Mesenchymal stem cell (in vitro differentiated cells and primary cell): ENCODE measurements at regions not wholly inside any gene's neighbourhood (a gene's known extent, or its start where the extent isn't known, plus 50 kb on each side); places are given as distances from the start of the nearest gene placed in this dataset.

Experiments
- DNase-seq: peaks from one replicate; pipeline ENCODE4 v3.0.0-alpha.2; 2013
- H2AFZ ChIP-seq: one replicate; pipeline ENCODE4 v1.6.1; 2013; ENCODE audit warnings: low read depth, mild to moderate bottlenecking, control low read depth, inconsistent platforms, low read length, moderate library complexity
- H2AK5ac ChIP-seq: 2 replicates; pipeline ENCODE4 v1.6.1; 2013; ENCODE audit warnings: low read length, moderate library complexity, mild to moderate bottlenecking, inconsistent platforms; ENCODE audit not compliant: severe bottlenecking
- H2BK120ac ChIP-seq: one replicate; pipeline ENCODE4 v1.6.1; 2013; ENCODE audit warnings: low read depth, mild to moderate bottlenecking, inconsistent platforms, low read length, moderate library complexity
- H2BK12ac ChIP-seq, 2 experiments: one replicate each; pipeline ENCODE4 v1.6.1; 2013; ENCODE audit warnings: inconsistent platforms in 2 of 2, low read length in 2 of 2, mild to moderate bottlenecking in 2 of 2, moderate library complexity in 2 of 2, control low read depth in 1 of 2
- H2BK15ac ChIP-seq: one replicate; pipeline ENCODE4 v1.6.1; 2013; ENCODE audit warnings: mild to moderate bottlenecking, low read depth, inconsistent platforms; ENCODE audit not compliant: poor library complexity, severe bottlenecking
- H2BK5ac ChIP-seq: 2 replicates; pipeline ENCODE4 v1.6.1; 2013; ENCODE audit warnings: low read depth, mild to moderate bottlenecking, low read length, control low read depth, inconsistent platforms; ENCODE audit not compliant: poor library complexity, severe bottlenecking
- H3K14ac ChIP-seq, 2 experiments: one replicate each; pipeline ENCODE4 v1.6.1; 2013; ENCODE audit warnings: inconsistent platforms in 2 of 2, low read length in 2 of 2, control low read depth in 1 of 2, mild to moderate bottlenecking in 1 of 2, moderate library complexity in 1 of 2
- H3K18ac ChIP-seq, 2 experiments: one replicate each; pipeline ENCODE4 v1.6.1; 2013; ENCODE audit warnings: inconsistent platforms in 2 of 2, low read length in 2 of 2, control low read depth in 1 of 2, low read depth in 1 of 2, mild to moderate bottlenecking in 1 of 2
- H3K23ac ChIP-seq, 2 experiments: one replicate each; pipeline ENCODE4 v1.6.1; 2013; ENCODE audit warnings: inconsistent platforms in 2 of 2, low read length in 2 of 2, mild to moderate bottlenecking in 2 of 2, moderate library complexity in 2 of 2, control low read depth in 1 of 2
- H3K27ac ChIP-seq: 2 replicates; pipeline ENCODE4 v1.5.1; 2013; ENCODE audit warnings: mild to moderate bottlenecking, moderate library complexity, low read length, control low read depth, inconsistent platforms; ENCODE audit not compliant: poor library complexity, severe bottlenecking
- H3K27me3 ChIP-seq, 2 experiments: 2 replicates each; pipeline versions ENCODE4 v1.6.1 to v1.7.0; 2013; ENCODE audit warnings: low read length in 2 of 2, mild to moderate bottlenecking in 2 of 2, moderate library complexity in 2 of 2, control low read depth in 1 of 2, inconsistent platforms in 1 of 2; ENCODE audit not compliant: control insufficient read depth in 1 of 2, insufficient read depth in 1 of 2
- H3K36me3 ChIP-seq, 2 experiments: 2 replicates each; pipeline versions ENCODE4 v1.6.1 to v1.7.0; 2013; ENCODE audit warnings: low read length in 2 of 2, control low read depth in 1 of 2, inconsistent platforms in 1 of 2, low read depth in 1 of 2, mild to moderate bottlenecking in 1 of 2; ENCODE audit not compliant: insufficient read depth in 2 of 2, control insufficient read depth in 1 of 2
- H3K4ac ChIP-seq, 2 experiments: one replicate each; pipeline ENCODE4 v1.6.1; 2013; ENCODE audit warnings: inconsistent platforms in 2 of 2, low read length in 2 of 2, mild to moderate bottlenecking in 2 of 2, moderate library complexity in 2 of 2, control low read depth in 1 of 2, low read depth in 1 of 2
- H3K4me1 ChIP-seq: 2 replicates; pipeline ENCODE4 v1.6.1; 2013; ENCODE audit warnings: low read depth, low read length, control low read depth; ENCODE audit not compliant: control insufficient read depth, insufficient read depth
- H3K4me2 ChIP-seq: 2 replicates; pipeline ENCODE4 v1.6.1; 2013; ENCODE audit warnings: low read length, mild to moderate bottlenecking, inconsistent platforms; ENCODE audit not compliant: poor library complexity, severe bottlenecking
- H3K4me3 ChIP-seq, 2 experiments: 2 replicates each; pipeline versions ENCODE4 v1.5.1 to v1.7.0; 2013; ENCODE audit warnings: low read length in 2 of 2, mild to moderate bottlenecking in 2 of 2, control low read depth in 1 of 2, low read depth in 1 of 2; ENCODE audit not compliant: insufficient read depth in 1 of 2
- H3K79me1 ChIP-seq: replicated peaks from 2 replicates; pipeline ENCODE4 v1.6.1; 2013; ENCODE audit warnings: mild to moderate bottlenecking, control low read depth, low read length, inconsistent platforms; ENCODE audit not compliant: poor library complexity, severe bottlenecking
- H3K9ac ChIP-seq: 2 replicates; pipeline ENCODE4 v1.7.0; 2013; ENCODE audit warnings: mild to moderate bottlenecking, low read length, moderate library complexity
- H3K9me3 ChIP-seq: 2 replicates; pipeline ENCODE4 v1.7.0; 2013; ENCODE audit warnings: mild to moderate bottlenecking, low read length; ENCODE audit not compliant: control insufficient read depth
- H4K8ac ChIP-seq: one replicate; pipeline ENCODE4 v1.6.1; 2013; ENCODE audit warnings: inconsistent platforms, mild to moderate bottlenecking, low read length, moderate library complexity
- H4K91ac ChIP-seq: one replicate; pipeline ENCODE4 v1.6.1; 2013; ENCODE audit warnings: mild to moderate bottlenecking, low read length, inconsistent platforms
- WGBS: methylation state at CpG from one replicate; pipeline ENCODE4 v1.1.7; 2013; ENCODE audit warnings: mixed read lengths; 5-methylcytosine and 5-hydroxymethylcytosine counted together

DNA sequence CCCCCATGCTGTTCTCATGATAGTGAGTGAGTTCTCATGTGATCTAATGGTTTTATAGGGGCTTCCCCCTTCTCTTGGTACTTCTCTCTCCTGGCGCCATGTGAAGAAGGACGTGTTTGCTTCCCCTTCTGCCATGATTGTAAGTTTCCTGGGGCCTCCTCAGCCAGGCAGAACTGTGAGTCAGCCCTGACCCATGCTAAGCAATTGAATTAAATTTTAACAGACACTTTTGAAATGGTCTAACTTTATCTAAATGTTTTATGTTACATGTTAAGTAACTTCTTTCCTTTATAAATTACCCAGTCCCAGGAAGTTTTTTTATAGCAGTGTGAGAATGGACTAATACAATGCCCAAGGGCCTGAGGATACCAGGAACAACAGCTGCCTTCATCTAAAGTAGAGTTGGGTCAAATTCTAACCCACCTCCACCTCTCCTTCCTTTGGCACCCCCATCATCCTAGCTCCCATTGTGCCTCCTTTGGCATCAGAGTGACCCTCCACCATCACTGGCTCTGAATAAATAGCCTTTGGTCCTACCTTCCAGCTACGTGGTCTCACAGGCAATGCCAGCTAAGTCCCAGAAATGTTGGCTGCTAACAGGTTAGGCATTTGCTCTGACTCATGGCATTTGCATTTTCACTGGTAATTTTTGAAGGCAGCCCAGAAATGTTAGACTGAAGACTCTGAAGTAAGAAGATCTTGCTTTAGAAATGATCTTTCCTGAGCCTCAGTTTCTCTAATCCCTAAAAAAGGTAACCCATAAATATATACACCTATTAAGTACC is 182.1 kb downstream of the MOSPD2 start:
- peaks cover 6% of the 10 kb centered on the region for H3K9me3 ChIP-seq
- no peak overlapping the region for H3K18ac ChIP-seq
- H4K8ac ChIP-seq, result no peak overlapping the region
- H2AK5ac ChIP-seq, result no peak overlapping the region
- no peaks in the 10 kb centered on the region for H3K27me3 ChIP-seq
- peak overlapping the region; percentile 77 for H3K27ac ChIP-seq
- H3K4me3 ChIP-seq, result no peak overlapping the region
- no peaks in the 10 kb centered on the region for H3K36me3 ChIP-seq
- no peak overlapping the region for H2BK12ac ChIP-seq
- H3K14ac ChIP-seq, result no peak overlapping the region
- 68% methylated on average over 2 of the region's 3 CpGs for WGBS
- no peaks in the 10 kb centered on the region for H3K79me1 ChIP-seq
- H2AFZ ChIP-seq, result no peak overlapping the region
- H4K91ac ChIP-seq, result no peak overlapping the region
- DNase-seq, result no peak
- no peak overlapping the region for H2BK5ac ChIP-seq
- H3K23ac ChIP-seq, result no peak overlapping the region
- H2BK120ac ChIP-seq, result no peak overlapping the region
- H3K4me1 ChIP-seq, result no peaks in the 10 kb centered on the region
- no peak overlapping the region for H3K9ac ChIP-seq
- no peak overlapping the region for H2BK15ac ChIP-seq
- H3K4ac ChIP-seq, result no peak overlapping the region
- no peak overlapping the region for H3K4me2 ChIP-seq

DNA sequence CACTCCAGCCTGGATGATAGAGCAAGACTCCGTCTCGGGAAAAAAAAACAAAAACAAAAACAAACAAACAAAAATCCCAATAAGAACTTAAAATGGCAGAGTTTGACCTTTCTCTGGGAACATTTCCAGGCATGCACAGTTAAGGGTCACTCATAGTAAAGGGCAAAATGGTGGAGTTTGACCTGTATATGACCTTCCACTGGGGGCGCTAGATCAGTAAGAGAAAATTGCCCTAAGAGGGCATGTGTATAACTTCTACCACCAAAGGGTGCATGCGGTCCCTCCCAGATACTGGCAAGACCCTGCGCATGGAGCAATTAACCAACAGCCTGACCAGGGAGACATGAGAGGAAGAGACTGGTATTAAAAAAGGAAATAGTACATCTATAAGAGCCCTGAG is 177.2 kb downstream of the MOSPD2 start:
- WGBS, result 80% methylated on average over 2 of the region's 5 CpGs
- Histone ChIP-seq H3K4me1 (no peaks in the 10 kb centered on the region), H3K27me3 (no peaks in the 10 kb centered on the region), H2BK12ac (no peak overlapping the region), H3K14ac (no peak overlapping the region), H3K79me1 (no peaks in the 10 kb centered on the region), H3K4me2 (no peak overlapping the region), H4K91ac (no peak overlapping the region), H3K23ac (no peak overlapping the region), H2BK5ac (no peak overlapping the region), H2AK5ac (no peak overlapping the region), H3K36me3 (no peaks in the 10 kb centered on the region), H2AFZ (no peak overlapping the region), H3K4me3 (no peak overlapping the region), H3K27ac (no peak overlapping the region), H3K4ac (no peak overlapping the region), H2BK15ac (no peak overlapping the region), H3K18ac (no peak overlapping the region), H2BK120ac (no peak overlapping the region), H4K8ac (no peak overlapping the region), H3K9me3 (peaks cover 9% of the 10 kb centered on the region), H3K9ac (no peak overlapping the region)
- no peak for DNase-seq

DNA sequence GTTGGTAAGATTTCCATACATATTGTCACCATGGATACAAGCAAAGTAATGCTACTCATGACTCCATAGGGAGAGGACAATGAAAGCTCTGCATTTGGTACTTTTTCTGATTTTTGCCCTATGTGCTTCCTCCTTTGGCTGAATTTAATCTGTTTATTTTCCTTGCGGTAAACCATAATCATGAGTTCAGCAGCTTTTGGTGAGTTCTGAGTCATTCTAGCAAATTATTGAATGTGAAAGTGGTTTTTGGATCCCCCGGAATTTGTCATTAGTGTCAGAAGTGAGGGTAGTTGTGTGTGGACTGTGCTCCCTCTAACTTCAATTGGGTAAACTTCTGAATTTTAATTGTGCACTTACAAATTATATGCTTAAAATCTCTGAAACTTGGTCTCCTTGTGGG is 170.3 kb downstream of the MOSPD2 start:
- Histone ChIP-seq H3K23ac (no peak overlapping the region), H2BK5ac (no peak overlapping the region), H2AK5ac (no peak overlapping the region), H2AFZ (no peak overlapping the region), H4K91ac (no peak overlapping the region), H4K8ac (no peak overlapping the region), H3K18ac (no peak overlapping the region), H3K9ac (no peak overlapping the region), H2BK12ac (no peak overlapping the region), H3K79me1 (no peaks in the 10 kb centered on the region), H2BK120ac (no peak overlapping the region), H3K14ac (no peak overlapping the region), H3K4me3 (no peak overlapping the region), H3K36me3 (no peaks in the 10 kb centered on the region), H2BK15ac (no peak overlapping the region), H3K4me1 (no peaks in the 10 kb centered on the region), H3K4me2 (no peak overlapping the region), H3K27me3 (no peaks in the 10 kb centered on the region), H3K27ac (no peak overlapping the region), H3K9me3 (no peaks in the 10 kb centered on the region), H3K4ac (no peak overlapping the region)
- 100% methylated on average over 1 of the region's 2 CpGs for WGBS
- no peak for DNase-seq

DNA sequence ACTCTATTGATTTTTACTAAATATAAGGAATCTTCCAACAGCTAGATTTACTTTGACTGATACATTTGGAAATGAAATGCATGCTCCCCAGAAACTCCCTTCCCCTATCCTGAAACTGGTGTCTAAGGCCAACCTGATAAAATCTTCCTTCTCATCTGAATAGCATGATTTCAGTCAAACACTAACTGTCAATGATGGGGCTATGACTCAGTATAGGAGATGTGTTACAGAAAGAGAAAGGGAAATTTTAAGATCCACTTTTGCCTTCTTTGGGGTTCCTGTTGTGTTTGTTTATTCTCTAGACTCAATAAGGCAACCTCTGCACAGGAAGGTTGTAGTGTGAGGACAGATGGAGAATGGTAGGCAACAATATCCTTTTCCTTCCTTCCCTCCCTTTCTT is 160.7 kb downstream of the MOSPD2 start:
- Histone ChIP-seq H2AFZ (no peak overlapping the region), H3K14ac (no peak overlapping the region), H3K4me2 (no peak overlapping the region), H3K9ac (no peak overlapping the region), H2BK5ac (no peak overlapping the region), H3K4me1 (no peaks in the 10 kb centered on the region), H3K27ac (no peak overlapping the region), H2BK15ac (no peak overlapping the region), H3K4me3 (no peak overlapping the region), H3K23ac (no peak overlapping the region), H4K91ac (no peak overlapping the region), H3K27me3 (no peaks in the 10 kb centered on the region), H3K9me3 (no peaks in the 10 kb centered on the region), H3K18ac (no peak overlapping the region), H2BK12ac (no peak overlapping the region), H4K8ac (no peak overlapping the region), H3K36me3 (no peaks in the 10 kb centered on the region), H3K79me1 (no peaks in the 10 kb centered on the region), H3K4ac (no peak overlapping the region), H2BK120ac (no peak overlapping the region), H2AK5ac (no peak overlapping the region)
- DNase-seq, result no peak
